Skeletal muscle tissue (tissue), 3 donors: ENCODE measurements at regions not wholly inside any gene's neighbourhood (a gene's known extent, or its start where the extent isn't known, plus 50 kb on each side); places are given as distances from the start of the nearest gene placed in this dataset.

Experiments used
- H3K27ac ChIP-seq: one replicate; pipeline ENCODE4 v1.7.0; 2013; ENCODE audit warnings: mild to moderate bottlenecking, low read depth, low read length, inconsistent platforms
- H3K27me3 ChIP-seq, 3 donors: one replicate each; pipeline ENCODE4 v1.7.0; 2013; ENCODE audit warnings: low read length in 3 of 3; ENCODE audit not compliant: control insufficient read depth in 3 of 3, insufficient read depth in 3 of 3
- H3K36me3 ChIP-seq, 3 donors: one replicate each; pipeline ENCODE4 v1.7.0; 2013; ENCODE audit warnings: low read length in 3 of 3; ENCODE audit not compliant: control insufficient read depth in 3 of 3, insufficient read depth in 3 of 3
- H3K4me1 ChIP-seq, 3 donors: one replicate each; pipeline ENCODE4 v1.7.0; 2013; ENCODE audit warnings: low read length in 3 of 3, mild to moderate bottlenecking in 3 of 3; ENCODE audit not compliant: control insufficient read depth in 3 of 3, insufficient read depth in 3 of 3
- H3K4me3 ChIP-seq, 3 donors: one replicate each; pipeline ENCODE4 v1.7.0; 2013; ENCODE audit warnings: low read length in 3 of 3
- H3K9ac ChIP-seq, 3 donors: one replicate each; pipeline ENCODE4 v1.7.0; 2013; ENCODE audit warnings: low read length in 3 of 3, mild to moderate bottlenecking in 3 of 3, moderate library complexity in 2 of 3, low read depth in 1 of 3
- H3K9me3 ChIP-seq, 3 donors: one replicate each; pipeline ENCODE4 v1.7.0; 2013; ENCODE audit warnings: low read length in 3 of 3; ENCODE audit not compliant: control insufficient read depth in 3 of 3
- donor health status: Osteomylitis.

DNA sequence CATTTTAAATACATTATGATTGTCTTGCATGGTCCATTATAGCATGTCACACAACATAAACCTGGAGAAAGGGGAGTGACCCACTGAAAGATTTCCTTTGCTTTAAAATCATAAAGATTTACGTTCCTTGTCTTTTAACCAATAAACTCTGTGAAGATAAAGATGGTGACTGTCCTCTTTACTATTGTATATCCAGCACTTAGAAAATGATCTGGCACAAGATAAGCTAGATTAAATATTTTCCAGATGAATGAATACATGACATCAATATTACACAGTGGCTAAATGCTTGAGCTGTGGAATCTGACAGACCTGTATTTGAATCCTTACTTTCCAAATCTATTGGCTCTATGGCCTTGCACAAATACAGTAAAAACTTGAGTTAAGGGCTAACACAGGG, 938.4 kb downstream of the SORCS1 start:
- no peak overlapping the region for H3K4me3 ChIP-seq

DNA sequence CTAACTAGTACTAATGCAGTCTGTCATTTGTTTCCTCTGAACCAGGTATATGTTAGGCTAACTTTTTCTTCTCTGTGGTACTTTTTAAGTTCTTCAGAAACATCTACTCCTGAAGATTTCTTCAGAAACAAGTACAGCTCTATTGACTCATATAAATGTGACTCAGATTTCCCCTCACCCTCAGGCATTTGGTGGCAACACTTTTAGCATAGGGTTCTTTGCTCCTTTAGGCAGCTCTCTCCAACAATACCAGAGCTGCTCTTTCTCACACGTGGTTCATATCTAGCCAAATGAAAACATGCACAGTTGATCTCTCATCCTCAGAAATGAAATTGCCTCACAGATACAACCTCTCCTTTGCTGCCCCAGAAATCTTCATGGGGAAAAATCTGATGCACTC, 939.8 kb downstream of the SORCS1 start:
- no peaks in the 10 kb centered on the region for H3K27me3 ChIP-seq
- H3K4me3 ChIP-seq, result no peak overlapping the region
- H3K9me3 ChIP-seq, result no peaks in the 10 kb centered on the region
- H3K9ac ChIP-seq, result no peak overlapping the region
- no peaks in the 10 kb centered on the region for H3K4me1 ChIP-seq
- no peaks in the 10 kb centered on the region for H3K36me3 ChIP-seq
- H3K27ac ChIP-seq, result no peak overlapping the region

More for the DNA sequence above, 938.4 kb downstream of the SORCS1 start:
- H3K4me1 ChIP-seq, result no peaks in the 10 kb centered on the region
- no peaks in the 10 kb centered on the region for H3K9me3 ChIP-seq
- H3K9ac ChIP-seq, result no peak overlapping the region
- H3K36me3 ChIP-seq, result no peaks in the 10 kb centered on the region
- no peaks in the 10 kb centered on the region for H3K27me3 ChIP-seq
- H3K27ac ChIP-seq, result no peak overlapping the region

DNA sequence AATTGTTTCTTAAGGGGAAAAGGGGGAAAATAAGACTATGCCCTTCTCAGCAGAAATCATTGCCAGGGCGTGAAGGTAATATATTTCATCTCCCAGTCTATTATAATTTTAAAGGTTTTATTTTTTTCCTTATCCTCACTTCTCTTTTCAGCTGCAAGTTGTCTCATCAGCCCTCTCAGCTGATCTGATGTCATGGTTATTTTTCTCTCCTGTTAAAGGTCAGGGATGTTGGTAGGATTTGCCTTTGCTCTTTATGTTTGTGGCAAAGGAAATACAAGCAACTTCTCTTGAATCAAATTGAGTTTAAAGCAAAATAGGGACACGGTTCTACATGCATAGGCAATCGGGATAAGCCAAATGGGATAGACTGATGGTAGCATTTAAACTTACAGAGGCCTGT, 946.9 kb downstream of the SORCS1 start:
- Histone ChIP-seq H3K4me3 (peak overlapping the region in 1 of 3 donors; percentile 8), H3K27ac (peak overlapping the region; percentile 27), H3K36me3 (no peaks in the 10 kb centered on the region), H3K4me1 (peaks cover 0 to 9% (median 4%) of the 10 kb centered on the region in 3 donors), H3K9me3 (no peaks in the 10 kb centered on the region), H3K27me3 (no peaks in the 10 kb centered on the region), H3K9ac (no peak overlapping the region)

DNA sequence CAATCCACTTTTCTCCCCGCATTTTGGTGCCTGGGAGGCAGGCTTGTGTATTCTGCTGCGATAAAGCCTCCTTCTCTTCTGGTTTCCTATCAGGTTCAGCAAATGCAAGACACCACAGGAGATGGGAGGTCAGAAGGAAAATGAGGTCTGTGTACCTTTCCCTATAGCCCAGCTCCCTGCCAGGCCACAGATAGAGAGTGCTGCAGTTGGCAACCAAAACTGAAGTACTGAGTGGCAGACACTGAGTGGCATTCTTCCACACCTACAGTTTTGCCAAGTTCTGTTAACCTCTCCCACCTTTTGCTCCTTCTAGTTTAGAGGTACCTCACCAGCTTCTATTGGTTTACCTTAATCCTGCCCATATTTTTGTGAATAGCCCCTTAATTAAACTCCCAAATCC, 948.4 kb downstream of the SORCS1 start:
- no peak overlapping the region for H3K27ac ChIP-seq

DNA sequence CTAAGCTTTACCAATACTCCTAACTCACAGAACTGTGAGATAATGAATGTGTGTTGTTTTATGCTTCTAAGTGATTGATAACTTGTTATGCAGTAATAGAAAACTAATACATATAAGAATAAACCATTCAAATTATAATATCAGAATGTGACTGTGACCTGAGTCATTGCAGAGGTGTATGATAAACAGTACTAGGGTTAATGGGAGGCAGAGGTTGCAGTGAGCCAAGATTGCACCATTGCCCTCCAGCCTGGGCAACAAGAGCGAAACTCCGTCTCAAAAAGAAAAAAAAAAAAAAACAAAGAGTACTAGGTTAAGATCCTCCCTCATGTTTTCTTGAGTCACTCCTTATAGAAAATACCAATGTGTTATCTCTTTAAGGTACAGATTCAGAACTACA, 950.3 kb downstream of the SORCS1 start:
- Histone ChIP-seq H3K36me3 (no peaks in the 10 kb centered on the region), H3K27me3 (no peaks in the 10 kb centered on the region), H3K9me3 (no peaks in the 10 kb centered on the region), H3K9ac (no peak overlapping the region), H3K27ac (no peak overlapping the region), H3K4me3 (no peak overlapping the region), H3K4me1 (peaks cover 0 to 9% (median 4%) of the 10 kb centered on the region in 3 donors)

More for the DNA sequence above, 948.4 kb downstream of the SORCS1 start:
- no peak overlapping the region for H3K9ac ChIP-seq
- H3K4me1 ChIP-seq, result peaks cover 0 to 9% (median 4%) of the 10 kb centered on the region in 3 donors
- no peak overlapping the region for H3K4me3 ChIP-seq
- no peaks in the 10 kb centered on the region for H3K36me3 ChIP-seq
- no peaks in the 10 kb centered on the region for H3K9me3 ChIP-seq
- no peaks in the 10 kb centered on the region for H3K27me3 ChIP-seq

DNA sequence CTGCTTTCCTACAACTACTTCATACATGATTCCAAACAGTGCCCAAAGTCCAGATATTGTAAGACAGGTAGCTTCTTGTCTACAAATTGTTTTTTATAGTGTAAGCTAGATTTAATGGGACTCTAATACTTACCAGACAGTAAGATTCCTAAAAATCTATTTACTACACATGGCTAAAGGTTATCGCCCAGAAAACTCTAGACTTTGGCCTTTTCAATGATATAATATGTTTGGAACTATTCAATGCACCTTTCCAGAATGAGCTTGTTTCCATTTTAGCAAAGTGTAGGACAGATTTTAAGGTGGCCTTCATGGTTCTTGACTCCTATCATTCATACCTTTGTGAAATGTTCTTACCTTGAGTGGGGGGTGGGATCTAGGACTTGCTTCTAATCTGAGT, 951.0 kb downstream of the SORCS1 start:
- Histone ChIP-seq H3K27ac (no peak overlapping the region), H3K4me3 (no peak overlapping the region), H3K27me3 (no peaks in the 10 kb centered on the region), H3K36me3 (no peaks in the 10 kb centered on the region), H3K9ac (no peak overlapping the region), H3K9me3 (no peaks in the 10 kb centered on the region), H3K4me1 (peaks cover 0 to 9% (median 4%) of the 10 kb centered on the region in 3 donors)

DNA sequence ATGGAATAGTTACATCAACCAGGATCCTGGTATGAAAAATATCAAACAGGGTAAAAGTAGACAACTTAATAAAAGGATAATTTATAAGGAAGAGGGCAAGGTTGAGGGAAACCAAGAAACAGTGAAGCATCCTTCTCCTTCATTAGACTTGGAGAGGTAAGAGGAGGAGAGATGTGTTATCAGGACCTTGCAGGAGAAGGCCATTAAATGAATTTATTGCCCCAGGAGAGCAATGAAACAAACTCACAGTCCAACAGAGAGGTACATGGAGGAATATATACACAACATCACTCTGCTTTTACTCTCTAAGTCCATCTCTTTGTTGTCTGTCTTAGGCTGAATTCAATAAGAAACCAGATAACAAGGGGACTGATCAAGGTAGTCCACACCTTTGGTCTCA, 966.2 kb downstream of the SORCS1 start:
- Histone ChIP-seq H3K4me1 (no peaks in the 10 kb centered on the region), H3K36me3 (no peaks in the 10 kb centered on the region), H3K4me3 (no peak overlapping the region), H3K27me3 (no peaks in the 10 kb centered on the region), H3K9me3 (no peaks in the 10 kb centered on the region), H3K27ac (no peak overlapping the region), H3K9ac (no peak overlapping the region)

DNA sequence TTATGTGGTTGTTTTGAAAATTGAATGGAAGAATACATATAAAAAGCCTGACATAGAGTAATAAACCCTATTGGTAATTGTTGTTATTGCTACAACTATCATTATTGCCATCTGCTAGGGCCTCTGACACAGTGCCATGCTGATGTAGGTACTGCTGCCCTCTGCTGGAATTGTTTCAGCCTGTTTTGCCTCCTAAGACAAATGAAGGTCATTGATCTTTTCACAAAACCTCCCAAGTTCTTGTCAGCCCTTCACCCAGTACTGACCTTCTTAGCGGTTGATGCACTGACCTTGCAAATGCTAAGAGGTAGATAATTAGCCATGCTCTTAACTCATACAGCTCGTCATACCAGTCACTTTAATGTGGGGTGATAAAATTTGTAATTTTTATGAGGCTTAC, 975.2 kb downstream of the SORCS1 start:
- no peaks in the 10 kb centered on the region for H3K36me3 ChIP-seq

DNA sequence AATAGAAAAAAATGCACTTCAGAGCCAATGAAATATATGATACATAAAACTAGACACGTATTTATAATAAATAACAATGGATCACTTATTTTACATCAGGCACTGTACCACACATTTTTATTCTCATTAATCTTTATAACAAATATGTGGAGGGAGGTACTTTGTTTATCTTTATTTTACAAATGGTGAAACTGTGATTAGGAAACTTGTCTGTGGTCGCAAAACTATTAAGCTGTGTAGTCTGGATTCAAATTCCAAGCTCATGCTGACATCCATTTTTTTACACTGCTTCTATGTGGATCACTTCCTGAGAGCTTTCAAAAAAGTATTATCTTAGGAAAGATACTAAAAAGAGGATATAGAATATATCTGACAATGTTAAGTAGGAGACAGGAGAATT, 978.6 kb downstream of the SORCS1 start:
- H3K9me3 ChIP-seq, result no peaks in the 10 kb centered on the region
- H3K4me1 ChIP-seq, result no peaks in the 10 kb centered on the region
- H3K9ac ChIP-seq, result no peak overlapping the region
- no peak overlapping the region for H3K27ac ChIP-seq
- no peaks in the 10 kb centered on the region for H3K27me3 ChIP-seq
- H3K4me3 ChIP-seq, result no peak overlapping the region
- no peaks in the 10 kb centered on the region for H3K36me3 ChIP-seq

More for the DNA sequence above, 975.2 kb downstream of the SORCS1 start:
- Histone ChIP-seq H3K4me1 (no peaks in the 10 kb centered on the region), H3K4me3 (no peak overlapping the region), H3K9me3 (no peaks in the 10 kb centered on the region), H3K27me3 (no peaks in the 10 kb centered on the region), H3K9ac (no peak overlapping the region), H3K27ac (no peak overlapping the region)

DNA sequence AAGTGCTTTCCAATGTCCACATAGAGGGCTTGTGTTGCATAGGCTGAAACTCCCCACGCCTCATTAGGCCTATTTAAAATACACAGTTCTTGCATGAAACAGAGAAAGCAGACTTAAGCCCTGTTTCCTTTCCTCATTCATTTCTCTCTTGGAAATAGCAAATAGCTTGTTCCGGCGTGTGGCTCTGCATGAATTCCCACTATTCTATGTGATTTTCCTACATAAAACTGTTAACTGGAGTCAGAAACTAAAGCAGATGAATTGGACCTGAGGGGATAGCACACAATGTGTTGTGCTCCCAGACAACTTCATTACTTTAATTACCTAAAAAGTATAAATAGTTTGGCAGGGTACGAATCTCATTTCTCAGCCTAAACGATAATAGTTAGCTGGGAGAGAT, 981.5 kb downstream of the SORCS1 start:
- Histone ChIP-seq H3K4me1 (no peaks in the 10 kb centered on the region), H3K27me3 (no peaks in the 10 kb centered on the region), H3K4me3 (no peak overlapping the region), H3K9ac (no peak overlapping the region), H3K27ac (no peak overlapping the region), H3K9me3 (no peaks in the 10 kb centered on the region), H3K36me3 (no peaks in the 10 kb centered on the region)

DNA sequence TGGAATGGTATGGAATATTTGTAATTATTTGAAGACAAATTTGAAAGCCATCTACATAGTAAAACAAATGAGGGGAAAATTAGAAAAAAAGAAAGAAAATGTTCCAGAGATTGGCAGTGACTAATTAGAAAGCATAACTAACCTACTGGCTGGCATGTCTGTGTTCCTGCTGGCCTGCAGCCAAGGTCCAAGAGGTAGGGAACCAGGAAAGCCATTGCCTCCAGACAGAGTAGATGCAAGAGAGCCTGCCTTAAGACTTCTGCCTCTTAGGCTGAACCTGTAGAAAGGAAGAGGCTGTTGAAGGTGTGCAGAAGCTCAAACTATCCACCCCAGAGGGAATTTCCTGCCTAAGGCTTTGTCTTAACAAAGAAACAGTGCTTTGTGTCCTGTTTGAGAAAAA, 982.0 kb downstream of the SORCS1 start:
- no peaks in the 10 kb centered on the region for H3K9me3 ChIP-seq
- H3K9ac ChIP-seq, result no peak overlapping the region
- H3K4me3 ChIP-seq, result no peak overlapping the region
- H3K27me3 ChIP-seq, result no peaks in the 10 kb centered on the region
- no peak overlapping the region for H3K27ac ChIP-seq
- no peaks in the 10 kb centered on the region for H3K36me3 ChIP-seq
- no peaks in the 10 kb centered on the region for H3K4me1 ChIP-seq
